IMR-90 (cell line): ENCODE measurements at regions not wholly inside any gene's neighbourhood (a gene's known extent, or its start where the extent isn't known, plus 50 kb on each side); places are given as distances from the start of the nearest gene placed in this dataset.

Experiments
- ATAC-seq: fragments of 200-7000 bp; cut with Tn5 transposase; 2 replicates; pipeline ENCODE4 v1.9.1; 2020; ENCODE audit warnings: low read depth, mild to moderate bottlenecking, moderate library complexity
- BruUV-seq: library from RNA; stranded (reverse); fragments of 400-500 nt; replicated peaks from 2 replicates; lab custom pipeline; 2021; lab: Mats Ljungman, UMichigan
- CTCF ChIA-PET: fragments of 300-600 bp; formaldehyde crosslinking; extraction: SDS; loops from one replicate; lab custom pipeline; 2021; ENCODE audit warnings: antibody characterized with exemption; lab: Yijun Ruan, JAX
- POLR2A ChIA-PET: fragments of 300-600 bp; sonication (Branson Sonifier 250); formaldehyde crosslinking; loops from one replicate; lab custom pipeline; 2022; ENCODE audit warnings: antibody characterized with exemption; ENCODE audit not compliant: unreplicated experiment; lab: Charles Lee
- DNase-seq: peaks from one replicate; pipeline ENCODE4 v3.0.0; 2013
- H2AFZ ChIP-seq: replicated peaks from 2 replicates; pipeline ENCODE3; 2013; ENCODE audit warnings: low read length, mild to moderate bottlenecking; ENCODE audit not compliant: poor library complexity
- H2AK5ac ChIP-seq: 2 replicates; pipeline ENCODE4 v1.6.1; 2013; ENCODE audit warnings: low read depth, low read length, inconsistent platforms
- H2AK9ac ChIP-seq: replicated peaks from 2 replicates; pipeline ENCODE3; 2013; ENCODE audit warnings: mild to moderate bottlenecking, low read depth, low read length, moderate library complexity; ENCODE audit not compliant: poor library complexity
- H2BK120ac ChIP-seq: 2 replicates; pipeline ENCODE4 v1.6.1; 2013; ENCODE audit warnings: low read depth, low read length, inconsistent platforms
- H2BK15ac ChIP-seq: 3 replicates; pipeline ENCODE4 v1.6.1; 2013; ENCODE audit warnings: low read depth, low read length, inconsistent platforms
- H2BK20ac ChIP-seq: 2 replicates; pipeline ENCODE4 v1.6.1; 2013; ENCODE audit warnings: low read depth, mild to moderate bottlenecking, inconsistent platforms, low read length, moderate library complexity
- H2BK5ac ChIP-seq: 2 replicates; pipeline ENCODE4 v1.6.1; 2013; ENCODE audit warnings: mild to moderate bottlenecking, low read depth, low read length, inconsistent platforms; ENCODE audit not compliant: poor library complexity, severe bottlenecking
- H3K14ac ChIP-seq: replicated peaks from 2 replicates; pipeline ENCODE4 v1.6.1; 2013; ENCODE audit warnings: low read depth, low read length, inconsistent platforms
- H3K18ac ChIP-seq: 2 replicates; pipeline ENCODE4 v1.6.1; 2013; ENCODE audit warnings: low read depth, low read length, control low read depth
- H3K23ac ChIP-seq: 2 replicates; pipeline ENCODE4 v1.6.1; 2013; ENCODE audit warnings: low read depth, low read length, inconsistent platforms
- H3K27ac ChIP-seq: 2 replicates; pipeline ENCODE4 v1.5.1; 2013; ENCODE audit warnings: mild to moderate bottlenecking, control low read depth, low read length; ENCODE audit not compliant: insufficient read depth
- H3K27me3 ChIP-seq: 2 replicates; pipeline ENCODE4 v1.6.1; 2013; ENCODE audit warnings: low read length; ENCODE audit not compliant: control insufficient read depth, insufficient read depth
- H3K36me3 ChIP-seq: 2 replicates; pipeline ENCODE4 v1.6.1; 2013; ENCODE audit warnings: low read length, mixed read lengths; ENCODE audit not compliant: control insufficient read depth, insufficient read depth
- H3K4ac ChIP-seq: 2 replicates; pipeline ENCODE4 v1.6.1; 2013; ENCODE audit warnings: low read depth, low read length, inconsistent platforms
- H3K4me1 ChIP-seq: 2 replicates; pipeline ENCODE4 v1.6.1; 2013; ENCODE audit warnings: low read length, mixed read lengths; ENCODE audit not compliant: control insufficient read depth, insufficient read depth
- H3K4me2 ChIP-seq: 2 replicates; pipeline ENCODE4 v1.6.1; 2013; ENCODE audit warnings: low read depth, mild to moderate bottlenecking, control low read depth, low read length, moderate library complexity
- H3K4me3 ChIP-seq: 2 replicates; pipeline ENCODE4 v1.5.1; 2013; ENCODE audit warnings: low read depth, mild to moderate bottlenecking, control low read depth, low read length, moderate library complexity; ENCODE audit not compliant: insufficient read depth
- H3K56ac ChIP-seq: 2 replicates; pipeline ENCODE4 v1.6.1; 2013; ENCODE audit warnings: low read length, inconsistent platforms; ENCODE audit not compliant: insufficient read depth; ENCODE audit errors: extremely low read depth
- H3K79me1 ChIP-seq, 2 experiments: 2 replicates each; pipeline ENCODE4 v1.6.1; 2013; ENCODE audit warnings: low read length in 2 of 2, inconsistent platforms in 1 of 2, low read depth in 1 of 2
- H3K9ac ChIP-seq: 2 replicates; pipeline ENCODE4 v1.6.1; 2013; ENCODE audit warnings: low read depth, low read length, control low read depth
- H3K9me1 ChIP-seq: 2 replicates; pipeline ENCODE4 v1.6.1; 2013; ENCODE audit warnings: low read length, inconsistent platforms; ENCODE audit not compliant: insufficient read depth
- H3K9me3 ChIP-seq: 2 replicates; pipeline ENCODE4 v1.6.1; 2013; ENCODE audit warnings: low read length; ENCODE audit not compliant: control insufficient read depth, insufficient read depth
- H4K20me1 ChIP-seq: 2 replicates; pipeline ENCODE4 v1.6.1; 2013; ENCODE audit warnings: low read length, inconsistent platforms; ENCODE audit not compliant: insufficient read depth
- H4K5ac ChIP-seq: 2 replicates; pipeline ENCODE4 v1.6.1; 2013; ENCODE audit warnings: mild to moderate bottlenecking, low read depth, low read length, control low read depth
- H4K8ac ChIP-seq, 2 experiments: 2 replicates each; pipeline ENCODE4 v1.6.1; 2013; ENCODE audit warnings: low read depth in 2 of 2, low read length in 2 of 2, control low read depth in 1 of 2, inconsistent platforms in 1 of 2
- H4K91ac ChIP-seq: 2 replicates; pipeline ENCODE4 v1.6.1; 2013; ENCODE audit warnings: low read depth, low read length, inconsistent platforms; ENCODE audit not compliant: insufficient read depth
- FOS ChIP-seq: fragments of 150-350 bp; IDR thresholded peaks from 2 replicates; pipeline ENCODE4 v1.6.1; 2016; ENCODE audit warnings: low read depth, low read length
- WGBS, 2 experiments: methylation state at CpG; one replicate each; pipeline versions ENCODE4 v1.1.5 to v1.1.7; 2013; ENCODE audit warnings: missing lambda C conversion rate in 2 of 2; ENCODE audit not compliant: insufficient read length in 1 of 2; ENCODE audit errors: extremely low coverage in 2 of 2; 5-methylcytosine and 5-hydroxymethylcytosine counted together
- dilution Hi-C: fragments of 300-500 bp; cut with HindIII; formaldehyde crosslinking; loops from one replicate; pipeline ENCODE4 v1.14.3; 2018; ENCODE audit warnings: low sequenced_read_pairs; ENCODE audit not compliant: unreplicated experiment
- in situ Hi-C: fragments of 300-500 bp; cut with MboI; formaldehyde crosslinking; loops from 3 replicates; pipeline ENCODE4 v1.14.3; 2019; ENCODE audit warnings: low sequenced_read_pairs, inconsistent platforms, mixed read lengths
- intact Hi-C: fragments of 100-400 bp; cut with micrococcal nuclease; formaldehyde crosslinking; loops from 2 replicates; pipeline ENCODE4 v1.10.0; 2022

GRCh38 chr17:73731733-73732132, 87.5 kb upstream of the SDK2 start:
- Histone ChIP-seq H2AFZ (no peak overlapping the region), H2BK5ac (no peak overlapping the region), H3K27ac (no peak overlapping the region), H4K20me1 (no peaks in the 10 kb centered on the region), H2BK20ac (no peak overlapping the region), H2BK120ac (no peak overlapping the region), H3K36me3 (no peaks in the 10 kb centered on the region), H3K9me1 (no peaks in the 10 kb centered on the region), H4K5ac (no peak overlapping the region), H3K9ac (no peak overlapping the region), H4K91ac (no peak overlapping the region), H3K4ac (no peak overlapping the region), H2AK5ac (no peak overlapping the region), H3K14ac (no peak overlapping the region), H3K4me1 (no peaks in the 10 kb centered on the region), H3K27me3 (no peaks in the 10 kb centered on the region), H3K79me1 (no peaks in the 10 kb centered on the region), H3K9me3 (peaks cover 30% of the 10 kb centered on the region), H2BK15ac (no peak overlapping the region), H3K56ac (no peak overlapping the region), H2AK9ac (no peak overlapping the region), H3K4me3 (no peak overlapping the region), H3K18ac (no peak overlapping the region), H3K23ac (no peak overlapping the region), H3K4me2 (no peak overlapping the region), H4K8ac (no peak overlapping the region)
- ATAC-seq (no peak), DNase-seq (no peak)
- no CpG with 5 or more reads among the region's 10 CpGs for WGBS, 2 experiments
- POLR2A ChIA-PET, result no interaction called here
- no TSS peak for BruUV-seq
- CTCF ChIA-PET, result no interaction called here
- intact Hi-C loops (no loop called here), in situ Hi-C loops (no loop called here), dilution Hi-C loops (no loop called here)
- TF ChIP-seq FOS, result no peak
